ENCODE measurements at regions not wholly inside any gene's neighbourhood (a gene's known extent, or its start where the extent isn't known, plus 50 kb on each side); places are given as distances from the start of the nearest gene placed in this dataset.

DNA sequence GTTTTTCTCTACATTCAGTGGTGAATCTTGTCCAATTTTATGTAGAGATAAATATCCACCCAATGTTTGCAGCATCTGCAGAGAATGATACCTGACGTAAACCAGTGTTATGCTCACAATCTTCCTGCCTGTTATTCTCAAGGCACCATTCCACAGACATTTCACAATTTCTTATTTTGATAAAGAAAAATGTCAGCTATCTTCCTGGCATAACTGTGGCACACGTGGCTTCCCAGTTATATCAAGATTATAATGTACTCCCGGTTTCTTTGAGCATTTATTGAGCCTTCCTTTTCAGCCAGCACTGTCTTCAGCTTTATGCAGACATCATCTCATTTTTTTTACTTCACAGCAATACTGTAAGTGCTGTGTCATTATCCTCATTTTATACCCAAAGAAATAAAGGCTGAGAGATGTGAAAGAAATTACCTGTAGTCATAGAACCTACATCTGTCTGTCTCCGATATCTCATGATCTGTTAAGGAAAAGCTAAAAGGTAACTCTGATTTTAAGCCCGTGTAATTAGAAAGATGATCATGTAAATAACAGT is 1300.8 kb upstream of the TENM3 start:
- Histone ChIP-seq H3K36me3 (ENCODE audit: insufficient read depth, low read length) (no peaks in the 10 kb centered on the region), H3K79me2 (ENCODE audit: insufficient read depth, low read length) (no peaks in the 10 kb centered on the region), H3K27me3 (ENCODE audit: insufficient read depth, low read length, poor library complexity) (no peaks in the 10 kb centered on the region), H3K4me2 (ENCODE audit: insufficient read depth, low read length) (no peak overlapping the region), H4K20me1 (ENCODE audit: insufficient read depth, low read length) (no peaks in the 10 kb centered on the region), H2AFZ (ENCODE audit: low read depth, low read length) (no peak overlapping the region), H3K9ac (ENCODE audit: low read depth, low read length) (no peak overlapping the region), H3K4me3 (ENCODE audit: low read depth in 1 of 2, low read length in 2 of 2) (no peak overlapping the region), H3K4me1 (ENCODE audit: insufficient read depth, low read length) (no peaks in the 10 kb centered on the region), H3K27ac (ENCODE audit: low read length) (no peak overlapping the region), H3K9me3 (ENCODE audit: insufficient read depth, low read length, severe bottlenecking) (no peaks in the 10 kb centered on the region)
- ATAC-seq (ENCODE audit: insufficient read depth, low read depth) (no peak), DNase-seq (no peak)
- no peak for TF ChIP-seq EZH2 (IDR thresholded peaks at IDR 0.05; ENCODE audit: borderline replicate concordance, low read depth, low read length, severe bottlenecking)
- TF ChIP-seq, protein P1, sequence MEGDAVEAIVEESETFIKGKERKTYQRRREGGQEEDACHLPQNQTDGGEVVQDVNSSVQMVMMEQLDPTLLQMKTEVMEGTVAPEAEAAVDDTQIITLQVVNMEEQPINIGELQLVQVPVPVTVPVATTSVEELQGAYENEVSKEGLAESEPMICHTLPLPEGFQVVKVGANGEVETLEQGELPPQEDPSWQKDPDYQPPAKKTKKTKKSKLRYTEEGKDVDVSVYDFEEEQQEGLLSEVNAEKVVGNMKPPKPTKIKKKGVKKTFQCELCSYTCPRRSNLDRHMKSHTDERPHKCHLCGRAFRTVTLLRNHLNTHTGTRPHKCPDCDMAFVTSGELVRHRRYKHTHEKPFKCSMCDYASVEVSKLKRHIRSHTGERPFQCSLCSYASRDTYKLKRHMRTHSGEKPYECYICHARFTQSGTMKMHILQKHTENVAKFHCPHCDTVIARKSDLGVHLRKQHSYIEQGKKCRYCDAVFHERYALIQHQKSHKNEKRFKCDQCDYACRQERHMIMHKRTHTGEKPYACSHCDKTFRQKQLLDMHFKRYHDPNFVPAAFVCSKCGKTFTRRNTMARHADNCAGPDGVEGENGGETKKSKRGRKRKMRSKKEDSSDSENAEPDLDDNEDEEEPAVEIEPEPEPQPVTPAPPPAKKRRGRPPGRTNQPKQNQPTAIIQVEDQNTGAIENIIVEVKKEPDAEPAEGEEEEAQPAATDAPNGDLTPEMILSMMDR (IDR thresholded peaks at IDR 0.05; ENCODE audit: borderline replicate concordance, extremely low read depth, low read length, poor library complexity, severe bottlenecking), result no peak

DNA sequence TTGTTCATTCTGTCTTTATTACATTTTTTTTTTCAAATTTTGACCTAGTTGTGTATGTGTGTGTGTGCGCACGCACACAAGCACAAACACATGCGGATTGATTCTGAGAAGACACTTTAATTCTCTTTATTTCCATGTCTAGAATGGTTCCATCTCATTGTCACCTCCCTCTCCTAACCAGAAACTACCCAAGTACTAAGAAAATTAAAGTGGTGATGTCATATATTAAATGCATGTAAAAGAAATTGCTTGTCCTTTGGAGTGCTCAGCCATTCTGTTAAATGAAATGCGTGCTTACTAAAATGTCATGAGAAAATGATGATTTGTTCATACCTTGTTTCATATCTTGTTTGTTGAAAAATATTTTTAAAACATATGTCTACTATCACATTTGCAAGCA is 1297.0 kb upstream of the TENM3 start:
- Histone ChIP-seq H3K9ac (ENCODE audit: low read depth, low read length) (no peak overlapping the region), H3K79me2 (ENCODE audit: insufficient read depth, low read length) (no peaks in the 10 kb centered on the region), H3K27ac (ENCODE audit: low read length) (no peak overlapping the region), H3K4me1 (ENCODE audit: insufficient read depth, low read length) (no peaks in the 10 kb centered on the region), H3K27me3 (ENCODE audit: insufficient read depth, low read length, poor library complexity) (no peaks in the 10 kb centered on the region), H3K4me2 (ENCODE audit: insufficient read depth, low read length) (no peak overlapping the region), H4K20me1 (ENCODE audit: insufficient read depth, low read length) (no peaks in the 10 kb centered on the region), H3K4me3 (ENCODE audit: low read depth in 1 of 2, low read length in 2 of 2) (no peak overlapping the region), H2AFZ (ENCODE audit: low read depth, low read length) (no peak overlapping the region), H3K36me3 (ENCODE audit: insufficient read depth, low read length) (no peaks in the 10 kb centered on the region), H3K9me3 (ENCODE audit: insufficient read depth, low read length, severe bottlenecking) (no peaks in the 10 kb centered on the region)
- no peak for DNase-seq
- no peak for ATAC-seq (ENCODE audit: insufficient read depth, low read depth)
- no peak for TF ChIP-seq EZH2 (IDR thresholded peaks at IDR 0.05; ENCODE audit: borderline replicate concordance, low read depth, low read length, severe bottlenecking)
- TF ChIP-seq, protein P1 (IDR thresholded peaks at IDR 0.05; ENCODE audit: borderline replicate concordance, extremely low read depth, low read length, poor library complexity, severe bottlenecking), result no peak

DNA sequence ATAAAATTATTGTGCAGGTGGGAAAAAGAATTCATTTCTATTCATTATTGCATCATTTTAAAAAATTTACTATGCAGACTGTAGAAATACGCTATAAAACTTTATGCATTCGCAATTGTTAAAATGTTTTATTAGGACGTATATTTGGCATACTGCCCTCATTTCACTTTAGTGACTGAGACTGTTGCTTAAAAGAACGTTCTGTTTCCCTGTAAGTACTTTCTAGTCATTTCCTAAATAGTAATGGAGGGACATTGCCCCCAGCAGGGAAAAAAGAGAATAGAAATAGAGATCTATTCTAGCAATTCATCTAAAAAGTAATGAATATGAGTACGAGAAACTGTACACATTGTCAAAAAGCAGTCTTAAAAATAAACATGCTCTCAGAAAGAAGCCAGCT is 1295.8 kb upstream of the TENM3 start:
- Histone ChIP-seq H4K20me1 (ENCODE audit: insufficient read depth, low read length) (no peaks in the 10 kb centered on the region), H2AFZ (ENCODE audit: low read depth, low read length) (no peak overlapping the region), H3K36me3 (ENCODE audit: insufficient read depth, low read length) (no peaks in the 10 kb centered on the region), H3K9ac (ENCODE audit: low read depth, low read length) (no peak overlapping the region), H3K27ac (ENCODE audit: low read length) (no peak overlapping the region), H3K4me3 (ENCODE audit: low read depth in 1 of 2, low read length in 2 of 2) (no peak overlapping the region), H3K27me3 (ENCODE audit: insufficient read depth, low read length, poor library complexity) (no peaks in the 10 kb centered on the region), H3K4me1 (ENCODE audit: insufficient read depth, low read length) (no peaks in the 10 kb centered on the region), H3K9me3 (ENCODE audit: insufficient read depth, low read length, severe bottlenecking) (no peaks in the 10 kb centered on the region), H3K79me2 (ENCODE audit: insufficient read depth, low read length) (no peaks in the 10 kb centered on the region), H3K4me2 (ENCODE audit: insufficient read depth, low read length) (no peak overlapping the region)
- DNase-seq (no peak), ATAC-seq (ENCODE audit: insufficient read depth, low read depth) (no peak)
- TF ChIP-seq, protein P1 (IDR thresholded peaks at IDR 0.05; ENCODE audit: borderline replicate concordance, extremely low read depth, low read length, poor library complexity, severe bottlenecking), result no peak
- TF ChIP-seq EZH2 (IDR thresholded peaks at IDR 0.05; ENCODE audit: borderline replicate concordance, low read depth, low read length, severe bottlenecking), result no peak
